ENCODE measurements at regions not wholly inside any gene's neighbourhood (a gene's known extent, or its start where the extent isn't known, plus 50 kb on each side); places are given as distances from the start of the nearest gene placed in this dataset.

- TF ChIP-seq CTCF (conservative IDR thresholded peaks at IDR 0.05; ENCODE audit: low read depth, low read length) (no peak), EZH2 (IDR thresholded peaks at IDR 0.05; ENCODE audit: borderline replicate concordance, low read depth, low read length, poor library complexity, severe bottlenecking) (no peak)
Observed at GRCh38 chrX:42087960-42088359, 164.6 kb upstream of the CASK start.

Data from A673 (cell line).